HG02885 (cell line): ENCODE measurements at regions not wholly inside any gene's neighbourhood (a gene's known extent, or its start where the extent isn't known, plus 50 kb on each side); places are given as distances from the start of the nearest gene placed in this dataset.

Experiments used
- ATAC-seq: cut with Tn5 transposase; IDR thresholded peaks from one replicate; pipeline ENCODE4 v1.9.1; 2021; ENCODE audit warnings: mild to moderate bottlenecking; ENCODE audit not compliant: unreplicated experiment, poor library complexity

DNA sequence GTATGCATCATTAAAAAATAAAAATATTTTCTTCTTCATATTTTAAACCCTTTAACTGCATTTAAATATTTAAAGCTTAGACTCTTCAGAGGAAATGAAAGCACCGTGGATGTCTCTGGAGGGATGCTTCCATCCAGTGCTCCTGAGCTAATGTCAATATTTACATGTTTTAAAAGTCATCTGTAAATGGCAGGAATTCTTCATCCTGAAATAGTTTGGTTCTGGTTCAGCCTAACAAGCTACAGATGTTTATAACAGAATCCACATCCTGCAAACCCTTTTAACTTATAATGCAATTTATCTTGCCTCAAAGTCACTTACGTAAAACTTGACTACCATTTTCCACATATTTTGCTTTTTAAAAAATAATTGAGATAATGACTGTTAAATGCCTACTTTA lies 1207.3 kb downstream of the SLC16A7 start:
- ATAC-seq = no peak

DNA sequence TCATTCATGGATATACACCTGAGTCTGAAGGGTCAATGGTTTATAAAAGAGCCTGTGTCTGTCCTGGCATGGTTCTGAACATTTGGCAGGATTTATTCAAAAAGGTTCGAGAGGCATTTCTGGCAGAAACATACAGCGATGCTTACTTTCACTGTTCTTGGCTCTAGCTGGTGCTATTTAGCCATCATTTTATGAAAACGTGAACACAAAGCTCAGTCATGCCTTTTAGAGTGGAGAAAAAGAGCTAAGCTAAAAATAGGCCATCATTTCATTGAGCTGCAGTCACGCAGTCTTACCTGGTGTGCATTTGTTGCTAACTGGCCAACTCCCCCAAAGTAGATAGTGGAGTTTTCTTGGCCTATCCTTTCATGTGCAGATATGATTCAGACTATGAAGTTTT lies 1209.5 kb downstream of the SLC16A7 start:
- ATAC-seq = no peak

DNA sequence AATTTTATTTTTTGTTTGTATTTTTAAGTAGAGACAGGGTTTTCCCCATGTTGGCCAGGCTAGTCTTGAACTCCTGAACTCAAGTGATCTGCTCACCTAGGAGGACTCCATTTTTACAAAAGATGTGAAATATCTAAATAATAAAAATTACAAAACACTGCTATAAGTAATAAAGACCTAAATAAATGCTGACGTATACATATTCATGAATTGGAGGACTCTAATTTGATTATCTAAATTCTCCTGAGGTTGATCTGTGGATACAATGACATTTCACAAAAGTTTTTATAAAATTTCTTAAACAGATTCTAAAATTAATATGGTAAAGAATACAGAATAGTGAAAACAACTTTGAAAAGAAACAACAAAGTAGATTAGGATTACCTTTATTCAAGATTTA lies 1224.0 kb downstream of the SLC16A7 start:
- no peak for ATAC-seq

DNA sequence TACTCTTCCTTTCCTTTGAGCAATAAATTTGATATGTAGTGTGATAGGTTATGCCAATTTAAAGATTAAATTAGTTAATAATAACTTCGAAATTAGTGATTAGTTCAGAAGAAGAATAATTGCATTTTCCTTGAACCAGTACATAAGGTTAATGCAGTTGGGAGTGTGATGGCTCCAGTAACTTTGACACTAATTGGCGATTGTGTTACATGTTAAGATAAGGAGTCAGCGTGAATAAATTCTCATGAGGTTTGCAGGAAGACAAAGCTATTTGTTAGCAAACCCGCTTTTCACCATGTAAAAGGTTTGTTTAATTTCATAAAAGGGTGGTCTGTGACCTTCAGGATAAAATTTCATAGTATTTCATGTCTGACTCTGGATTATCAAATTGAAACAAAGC lies 1226.8 kb downstream of the SLC16A7 start:
- no peak for ATAC-seq

DNA sequence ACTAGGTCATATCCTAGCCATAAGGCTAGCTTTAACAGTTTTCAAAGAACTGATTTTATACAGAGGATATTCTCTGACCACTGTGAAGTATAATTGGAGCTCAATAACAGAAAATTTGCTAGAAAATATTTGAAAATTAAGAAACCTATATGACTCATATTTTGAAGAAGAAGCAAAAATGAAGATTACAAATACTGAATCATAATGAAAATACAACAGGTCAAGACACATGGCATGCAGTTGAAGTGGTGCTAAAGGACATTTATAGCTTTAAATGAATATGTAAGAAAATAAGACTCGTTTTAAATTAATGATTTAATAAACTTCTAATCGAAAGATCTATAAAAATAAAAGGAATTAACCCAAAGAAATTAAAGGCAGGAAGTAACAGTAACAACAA lies 1234.6 kb downstream of the SLC16A7 start:
- no peak for ATAC-seq

DNA sequence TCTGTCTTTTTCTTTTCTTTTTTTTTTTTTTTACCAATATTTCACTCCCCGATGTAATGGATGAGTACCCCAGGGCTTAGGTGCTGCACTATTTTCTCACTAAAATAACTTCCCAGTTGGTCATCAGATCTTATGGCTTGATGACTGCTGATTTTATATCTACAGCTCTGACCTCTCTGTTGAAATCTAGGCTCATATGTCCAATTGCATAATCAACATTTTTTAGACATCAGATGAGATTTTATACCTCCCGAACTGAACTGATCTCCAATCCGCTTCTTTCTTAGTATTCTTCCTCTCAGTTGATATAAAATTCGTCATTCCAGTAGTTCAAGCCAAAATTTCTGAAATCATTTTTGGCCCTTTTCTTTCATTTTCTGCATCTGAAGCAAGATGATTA lies 1236.5 kb downstream of the SLC16A7 start:
- no peak for ATAC-seq

DNA sequence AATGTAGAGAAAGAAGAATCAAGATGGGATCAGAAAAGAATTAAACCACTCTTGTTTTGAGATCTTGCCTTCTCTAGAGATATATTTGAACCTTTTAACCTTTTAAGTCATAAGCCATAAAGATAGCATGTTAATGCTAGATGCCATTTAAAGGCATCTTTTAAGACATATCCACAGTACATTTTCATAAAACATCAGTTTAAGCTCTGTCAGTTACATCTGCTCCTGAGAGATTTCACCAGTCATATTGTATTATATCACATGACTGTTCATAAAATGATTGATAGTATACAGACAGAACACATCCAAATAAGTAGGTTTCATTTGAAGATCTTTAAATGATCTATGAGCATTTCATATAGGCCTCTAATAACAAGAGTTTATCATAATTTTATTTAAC lies 1238.5 kb downstream of the SLC16A7 start:
- ATAC-seq = no peak

DNA sequence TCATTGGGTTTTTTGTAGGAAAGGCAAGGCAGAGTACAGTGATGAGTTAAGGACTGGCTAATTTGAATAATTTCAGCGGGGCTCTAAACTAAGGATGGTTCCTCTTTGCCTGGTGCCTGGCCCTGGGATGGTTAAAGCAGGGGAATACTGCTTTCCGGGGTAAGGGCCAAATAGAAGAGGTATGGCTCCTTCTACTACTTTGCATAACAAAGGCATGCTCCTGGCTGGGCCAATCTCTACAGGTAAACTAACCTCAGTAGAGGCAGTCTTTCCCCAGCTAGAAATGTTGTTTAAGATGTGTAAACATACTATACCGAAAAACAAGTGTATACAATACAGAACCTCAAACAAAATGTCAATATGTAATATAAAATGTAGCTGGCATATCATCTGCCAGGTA lies 1239.0 kb downstream of the SLC16A7 start:
- ATAC-seq = no peak

DNA sequence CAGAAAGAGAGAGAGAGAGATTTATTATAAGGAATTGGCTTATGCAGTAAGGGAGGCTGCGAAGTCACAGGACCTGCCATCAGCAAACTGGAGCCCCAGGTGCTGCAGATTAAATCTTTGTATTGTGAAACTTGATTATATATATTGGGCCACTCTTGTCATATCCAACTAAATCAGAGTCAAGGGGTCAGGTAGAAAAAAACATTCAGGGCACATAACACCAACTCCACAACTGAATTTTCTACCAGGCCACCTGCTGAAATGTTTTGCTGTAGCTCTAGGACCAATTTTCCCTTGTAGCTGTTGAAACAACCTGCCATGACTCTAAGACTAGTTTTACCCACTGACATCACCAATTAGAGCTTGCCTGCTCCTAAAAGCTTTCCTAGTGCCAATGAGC lies 1240.8 kb downstream of the SLC16A7 start:
- no peak for ATAC-seq

DNA sequence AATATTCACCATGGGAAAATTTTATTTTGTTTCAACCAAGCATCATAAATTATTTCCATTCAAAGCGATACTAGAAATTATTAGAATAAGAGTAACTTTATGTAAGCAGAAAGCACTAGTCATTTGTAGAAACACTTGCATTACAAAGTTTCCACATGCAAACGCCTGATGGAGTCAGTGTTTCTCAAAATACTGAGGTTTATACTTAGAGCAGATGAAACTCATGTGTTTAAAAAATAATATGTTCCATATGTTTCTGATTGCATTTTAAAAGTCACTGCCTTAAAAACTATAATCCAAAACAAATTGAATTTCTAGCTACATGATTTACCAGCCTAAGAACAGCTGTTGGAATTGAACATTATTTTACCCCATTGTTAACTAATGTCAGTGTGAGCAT lies 1246.4 kb downstream of the SLC16A7 start:
- ATAC-seq = no peak

DNA sequence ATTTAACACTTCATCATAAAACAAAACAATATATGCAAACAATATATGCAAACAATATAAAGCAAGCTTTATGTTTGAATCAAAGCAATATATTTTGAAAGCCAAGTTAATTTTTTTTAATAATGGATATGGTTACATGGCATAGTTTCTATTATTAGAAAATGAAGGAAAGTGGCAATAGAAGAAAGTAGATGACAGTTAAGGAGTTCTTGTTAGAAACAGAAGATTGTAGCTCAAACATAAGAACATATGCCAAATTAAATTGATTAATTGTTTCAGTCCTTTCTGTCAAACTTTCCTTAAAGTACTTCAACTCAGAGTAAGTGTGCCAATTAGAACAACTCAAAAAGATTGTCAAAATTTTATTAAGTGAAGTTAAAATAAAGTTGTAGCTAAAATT lies 1248.3 kb downstream of the SLC16A7 start:
- no peak for ATAC-seq

DNA sequence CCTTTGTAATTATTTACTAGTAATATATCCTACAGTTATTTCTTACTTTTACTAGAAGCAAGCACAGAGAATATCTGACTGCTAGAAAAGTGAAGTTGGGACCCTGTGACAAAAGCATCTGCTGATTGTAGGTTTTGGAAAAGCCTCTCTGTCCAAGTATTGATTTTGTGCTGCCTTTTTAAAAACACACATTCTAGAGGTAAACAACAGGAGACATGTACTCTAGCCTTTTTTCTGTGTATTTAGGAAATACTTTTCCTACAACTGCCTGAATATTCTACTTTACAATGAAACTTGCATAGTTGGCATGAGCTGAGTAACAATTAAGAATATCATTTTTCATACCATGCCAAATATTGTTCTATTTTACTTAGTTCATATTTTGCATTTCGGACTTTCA lies 1249.0 kb downstream of the SLC16A7 start:
- ATAC-seq = no peak

DNA sequence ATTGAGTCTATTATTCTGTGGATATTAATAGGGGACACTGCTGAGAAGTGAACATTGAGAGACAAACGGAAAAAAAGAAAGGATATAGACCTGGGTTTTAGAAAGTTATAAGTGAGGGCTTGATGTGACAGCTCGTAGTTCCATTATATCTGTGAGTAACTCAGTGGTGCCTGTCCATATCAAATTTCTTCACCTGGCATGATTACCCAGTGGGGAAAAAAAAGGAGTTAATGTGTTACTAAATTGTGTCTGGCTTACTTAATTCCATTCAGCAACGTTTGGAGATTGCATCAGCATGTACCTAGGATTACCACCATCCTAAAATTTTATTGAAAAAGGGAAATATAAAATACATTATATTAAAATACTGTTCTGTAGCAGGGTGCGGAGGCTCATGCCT lies 1249.9 kb downstream of the SLC16A7 start:
- no peak for ATAC-seq

DNA sequence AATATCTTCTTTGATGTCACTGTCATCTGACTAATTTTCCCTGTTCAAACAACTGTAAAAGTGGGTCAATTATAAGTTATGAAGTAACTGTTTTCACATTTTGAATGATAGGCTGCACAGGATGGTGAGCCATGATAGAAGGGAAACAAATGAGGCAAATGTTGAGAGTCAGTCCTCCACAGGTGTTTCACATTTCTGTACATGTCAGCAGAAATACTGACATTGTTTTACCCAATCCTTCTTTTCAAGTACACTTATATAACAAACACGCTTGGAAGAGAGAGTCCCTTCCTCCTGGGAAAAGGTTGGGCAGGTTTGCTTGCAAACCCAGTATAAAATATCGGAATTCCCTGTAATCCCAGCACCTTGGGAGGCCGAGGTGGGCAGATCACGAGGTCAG lies 1251.5 kb downstream of the SLC16A7 start:
- no peak for ATAC-seq

DNA sequence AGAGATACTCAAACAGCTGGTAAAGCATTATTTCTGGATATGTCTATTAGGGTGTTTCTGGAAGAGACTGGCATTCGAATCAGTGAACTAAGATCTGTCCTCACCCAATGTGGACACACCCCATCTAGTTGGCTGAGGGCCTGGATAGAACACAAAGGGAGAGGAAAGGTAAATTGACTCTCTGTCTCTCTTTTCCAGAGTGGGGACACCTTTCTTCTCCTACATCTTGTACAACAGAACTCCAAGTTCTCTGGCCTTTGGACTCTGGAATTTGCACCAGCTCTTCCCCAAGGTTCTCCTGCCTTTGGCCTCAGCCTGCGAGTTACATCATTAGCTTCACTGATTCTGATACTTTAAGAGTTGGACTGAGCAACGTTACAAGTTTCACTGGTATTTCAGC lies 1253.9 kb downstream of the SLC16A7 start:
- no peak for ATAC-seq

DNA sequence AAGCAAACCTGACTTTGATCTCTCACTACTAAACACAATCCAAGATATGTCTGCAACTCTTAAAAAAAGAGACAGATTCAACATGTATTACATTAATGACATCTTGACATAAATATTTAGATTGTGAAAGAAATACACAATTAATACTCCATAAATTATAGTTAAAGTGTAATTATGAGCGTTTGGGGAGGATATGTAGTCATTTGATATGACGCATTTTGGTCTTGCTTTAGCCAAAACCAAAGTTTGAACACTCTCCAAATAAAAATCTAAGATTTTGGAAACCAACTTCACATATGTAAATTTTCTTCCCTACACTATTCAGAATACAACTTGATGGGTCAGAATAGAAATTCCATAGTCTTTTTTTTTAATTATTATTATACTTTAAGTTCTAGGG lies 1257.6 kb downstream of the SLC16A7 start:
- ATAC-seq = no peak

DNA sequence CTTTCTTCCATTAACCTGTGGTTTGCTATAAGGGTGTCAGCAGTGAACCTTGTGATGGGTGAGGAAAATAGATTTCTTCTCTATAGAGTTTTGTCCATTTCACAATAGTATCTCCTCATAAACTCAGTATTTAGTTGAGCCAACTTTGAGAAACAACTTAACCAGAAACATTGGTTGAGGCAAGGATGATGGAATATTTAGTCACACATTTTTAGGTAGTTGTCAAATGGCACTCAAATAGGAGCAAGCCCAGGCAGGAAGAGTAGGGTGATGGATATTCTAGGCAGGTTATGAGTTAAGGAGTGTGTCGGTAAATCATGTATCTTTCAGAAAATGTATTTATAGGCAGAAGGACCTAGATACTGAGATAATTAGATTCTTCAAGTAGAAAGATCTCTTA lies 1267.6 kb downstream of the SLC16A7 start:
- ATAC-seq = no peak

DNA sequence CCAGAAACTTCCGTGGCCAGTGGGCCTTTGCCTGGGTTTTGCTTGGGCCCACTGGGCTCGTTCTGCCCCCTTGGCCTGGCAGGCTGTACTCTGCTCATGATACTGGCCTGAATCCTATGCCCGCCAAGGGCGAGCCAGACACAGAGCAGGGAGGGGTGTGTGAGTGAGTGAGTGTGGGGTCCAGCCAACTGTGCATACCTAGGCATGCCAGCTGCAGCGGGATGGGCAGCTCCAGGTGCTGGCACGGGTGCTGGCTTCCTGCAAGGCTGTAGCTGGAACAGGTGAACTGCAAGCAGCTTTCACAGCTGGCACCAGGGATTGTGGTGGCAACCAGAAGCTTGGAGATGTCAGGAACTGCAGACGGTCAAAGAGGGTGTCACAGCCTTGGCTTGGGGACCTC lies 1276.4 kb downstream of the SLC16A7 start:
- ATAC-seq = no peak

DNA sequence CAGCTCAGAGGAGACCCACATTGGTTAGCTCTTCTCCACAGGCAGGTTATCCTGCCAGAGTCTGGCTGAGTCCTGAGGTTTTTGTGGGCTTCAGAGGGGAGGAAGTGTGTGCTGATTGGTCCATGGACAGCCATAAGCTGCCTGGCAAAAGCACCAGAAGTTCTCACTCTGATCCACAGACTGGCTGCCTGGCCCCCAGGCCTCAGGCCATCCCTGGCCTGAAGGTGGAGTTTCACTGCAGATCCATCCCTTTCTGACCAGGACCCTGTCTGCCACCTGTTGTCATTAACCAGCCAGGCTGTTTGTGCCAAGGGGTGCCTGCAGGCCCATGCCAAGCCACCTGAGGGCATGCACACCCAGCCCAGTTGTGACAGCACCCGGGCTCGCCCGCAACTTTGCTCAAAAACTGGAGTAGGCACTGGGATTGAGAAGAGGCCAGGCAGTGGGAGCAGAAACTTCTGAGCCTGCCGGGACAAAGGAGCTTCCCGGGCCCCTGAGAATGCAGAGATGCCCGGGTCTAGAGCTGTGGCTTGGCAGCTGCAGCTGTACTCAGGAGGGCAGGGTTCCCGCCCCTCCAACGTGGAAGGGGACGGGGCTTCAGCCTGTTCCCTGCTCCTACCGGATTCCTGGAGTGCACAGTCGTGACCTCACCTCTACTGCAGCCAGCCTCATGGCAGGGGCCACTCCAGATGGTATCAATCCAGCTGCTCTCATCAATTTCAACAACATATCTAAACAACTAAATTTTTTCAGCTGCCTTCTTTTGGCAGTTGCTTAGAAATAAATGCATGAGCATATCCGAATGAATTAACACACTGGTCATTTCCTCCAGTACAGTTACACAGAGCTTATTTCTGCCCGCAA lies 1277.3 kb downstream of the SLC16A7 start:
- no peak for ATAC-seq

DNA sequence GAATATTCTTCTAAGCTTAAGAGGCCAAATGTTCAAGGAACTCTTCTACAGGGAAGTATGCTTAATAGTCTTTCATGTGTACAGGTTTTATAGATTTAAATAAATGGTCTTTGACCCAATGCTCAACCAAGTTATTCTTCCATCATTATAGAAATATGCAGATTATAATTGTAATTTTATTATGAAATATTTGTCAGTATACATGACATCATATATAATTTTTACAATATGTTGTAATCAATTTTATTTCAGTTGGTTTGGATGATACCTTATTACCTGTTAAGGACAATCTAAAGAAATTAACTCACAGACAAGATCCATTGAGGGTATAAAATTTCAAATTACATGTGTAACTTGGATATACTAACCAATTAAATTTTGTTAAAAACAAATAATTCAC lies 1278.3 kb downstream of the SLC16A7 start:
- ATAC-seq = no peak

DNA sequence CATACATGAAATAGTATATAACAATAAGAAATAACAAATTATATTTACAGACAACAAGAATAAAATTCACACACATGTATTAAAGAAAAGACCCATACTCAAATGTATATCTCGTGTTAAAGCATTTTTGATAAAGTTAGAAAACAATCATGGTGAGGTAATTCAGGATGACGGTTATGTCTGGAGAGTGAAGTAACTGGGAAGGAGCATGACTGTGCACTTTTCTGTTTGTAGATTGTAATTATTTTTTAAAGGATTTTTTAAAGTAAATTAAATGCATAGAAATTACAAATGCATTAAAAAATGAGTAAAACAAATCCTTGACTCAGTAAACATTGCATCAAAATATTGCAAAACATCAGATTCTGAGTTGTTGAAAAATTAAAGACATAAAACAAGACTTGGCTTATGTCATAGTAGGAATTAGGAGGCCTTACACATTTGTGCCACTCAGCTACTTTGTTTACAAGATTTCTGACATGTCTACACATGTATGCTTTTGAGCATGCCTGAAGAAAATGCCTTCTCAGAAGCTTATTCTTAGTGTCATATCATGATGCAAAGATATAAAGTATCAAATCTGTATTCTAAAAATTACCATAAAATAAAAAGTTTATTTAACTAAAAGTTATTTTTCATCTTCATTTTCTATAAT lies 1325.1 kb downstream of the SLC16A7 start:
- ATAC-seq = no peak

DNA sequence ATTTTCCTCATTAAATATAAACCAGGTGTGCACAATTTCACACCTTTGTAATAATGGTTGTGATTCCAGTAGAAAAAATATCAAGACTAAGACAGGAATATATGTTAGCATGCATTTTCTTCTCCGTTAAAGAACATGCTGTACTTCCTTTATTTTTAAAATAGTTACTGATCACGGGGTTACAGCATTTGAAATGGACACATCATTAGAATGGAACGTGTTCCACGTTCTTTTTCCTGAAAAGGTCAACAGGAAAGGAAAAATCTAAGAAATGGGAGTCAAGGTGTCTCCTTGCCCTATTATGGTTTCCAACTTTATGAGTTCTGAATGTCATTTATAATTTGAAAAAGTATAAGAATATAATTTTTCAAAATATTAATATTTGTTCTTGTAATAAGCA lies 1325.7 kb downstream of the SLC16A7 start:
- ATAC-seq = no peak
